ENCODE measurements at regions not wholly inside any gene's neighbourhood (a gene's known extent, or its start where the extent isn't known, plus 50 kb on each side); places are given as distances from the start of the nearest gene placed in this dataset.
"Not testable (repeated sequence)": the region's sequence is repeated elsewhere in the genome, so short reads cannot be mapped to it uniquely, and the experiment has no call there.

DNA sequence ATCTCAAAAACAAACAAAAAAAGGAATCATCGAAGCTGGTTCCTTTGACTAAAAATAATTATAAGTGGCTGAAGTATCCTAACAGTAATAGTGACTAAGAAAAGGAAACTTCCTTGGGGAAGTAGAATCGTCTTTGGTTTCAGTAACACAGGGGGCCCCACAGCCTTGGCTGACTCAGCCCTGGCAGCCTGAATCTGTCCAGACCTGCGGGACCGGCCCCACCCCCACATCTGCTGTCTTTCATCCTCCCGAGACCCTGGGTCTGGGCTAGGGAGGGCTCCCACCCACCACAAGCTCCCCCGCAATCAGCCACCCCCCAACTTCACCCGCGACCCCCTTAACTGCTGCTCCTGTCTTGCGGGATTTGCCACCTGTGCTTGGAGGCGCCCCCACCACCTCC lies 1452.6 kb upstream of the ACVR2A start:
- no peak for DNase-seq
- H3K27me3 Mint-ChIP-seq, result no peaks in the 10 kb centered on the region
- intact Hi-C loops (cut with micrococcal nuclease), result no loop called here
- H3K4me1 Mint-ChIP-seq, result no peaks in the 10 kb centered on the region
- no peaks in the 10 kb centered on the region for H3K36me3 Mint-ChIP-seq (ENCODE audit: low read depth)
- no peaks in the 10 kb centered on the region for H3K9me3 Mint-ChIP-seq
- H3K4me3 Mint-ChIP-seq, result no peak overlapping the region
- H3K27ac Mint-ChIP-seq, result no peak overlapping the region

GRCh38 chr2:146388757-146389156 lies 1456.1 kb upstream of the ACVR2A start:
- no peak for DNase-seq
- Mint-ChIP-seq H3K4me1 (no peaks in the 10 kb centered on the region), H3K9me3 (no peaks in the 10 kb centered on the region), H3K27ac (no peak overlapping the region), H3K4me3 (no peak overlapping the region), H3K36me3 (ENCODE audit: low read depth) (no peaks in the 10 kb centered on the region), H3K27me3 (no peaks in the 10 kb centered on the region)
- intact Hi-C loops (cut with micrococcal nuclease), result no loop called here

DNA sequence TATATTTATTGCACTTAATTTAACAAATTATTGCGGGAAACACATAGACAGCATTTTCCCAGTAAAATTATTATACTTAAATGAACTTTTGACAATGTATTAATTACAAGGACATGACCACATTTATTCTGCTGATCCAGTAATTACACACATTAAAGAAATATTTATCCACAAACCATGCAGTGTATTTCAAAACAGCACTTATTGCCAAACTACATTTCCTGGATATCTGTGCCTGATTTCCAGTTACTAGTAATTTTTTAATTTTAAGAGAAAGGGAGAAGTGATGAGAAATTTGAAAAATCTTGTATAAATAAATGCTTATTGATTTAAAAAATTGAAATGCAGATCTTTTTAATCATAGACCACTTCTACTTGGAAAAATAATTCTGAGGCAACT lies 1458.7 kb upstream of the ACVR2A start:
- Mint-ChIP-seq H3K36me3 (ENCODE audit: low read depth) (no peaks in the 10 kb centered on the region), H3K4me3 (no peak overlapping the region), H3K27me3 (no peaks in the 10 kb centered on the region), H3K27ac (no peak overlapping the region), H3K9me3 (no peaks in the 10 kb centered on the region), H3K4me1 (no peaks in the 10 kb centered on the region)
- DNase-seq, result no peak
- intact Hi-C loops (cut with micrococcal nuclease), result no loop called here

GRCh38 chr2:146385031-146385430 lies 1459.8 kb upstream of the ACVR2A start:
- DNase-seq, result no peak
- H3K4me3 Mint-ChIP-seq, result no peak overlapping the region
- no peaks in the 10 kb centered on the region for H3K27me3 Mint-ChIP-seq
- H3K27ac Mint-ChIP-seq, result no peak overlapping the region
- no peaks in the 10 kb centered on the region for H3K9me3 Mint-ChIP-seq
- intact Hi-C loops (cut with micrococcal nuclease), result no loop called here
- no peaks in the 10 kb centered on the region for H3K36me3 Mint-ChIP-seq (ENCODE audit: low read depth)
- H3K4me1 Mint-ChIP-seq, result no peaks in the 10 kb centered on the region

DNA sequence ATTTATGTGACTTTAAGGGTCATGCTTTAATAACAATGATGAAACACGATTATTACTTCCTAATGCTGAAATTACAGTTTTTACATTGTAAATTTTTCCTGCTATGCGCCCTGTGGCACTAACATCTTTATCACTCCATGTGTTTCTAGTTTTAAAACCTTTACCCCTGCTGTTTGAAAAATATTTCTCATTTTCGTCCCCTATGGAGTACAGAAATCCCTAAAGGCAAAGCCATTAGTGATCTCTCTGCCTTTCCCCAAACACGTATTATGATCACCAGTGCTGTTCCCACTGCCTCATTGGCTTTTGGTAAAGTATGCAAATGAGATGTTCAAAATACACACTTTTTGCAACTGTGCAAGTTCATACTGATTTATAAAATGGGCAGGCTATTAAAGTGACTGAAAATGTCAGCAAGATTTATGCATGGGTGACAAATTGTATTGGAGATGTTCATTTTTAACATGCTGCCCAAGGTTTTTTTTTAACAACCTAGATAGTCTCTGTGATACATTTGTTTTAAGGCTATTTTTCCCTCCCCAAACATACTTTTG lies 1468.2 kb upstream of the ACVR2A start:
- no peak for DNase-seq
- no peaks in the 10 kb centered on the region for H3K4me1 Mint-ChIP-seq
- no peaks in the 10 kb centered on the region for H3K27me3 Mint-ChIP-seq
- H3K9me3 Mint-ChIP-seq, result peaks cover 5% of the 10 kb centered on the region
- H3K27ac Mint-ChIP-seq, result no peak overlapping the region
- no peaks in the 10 kb centered on the region for H3K36me3 Mint-ChIP-seq (ENCODE audit: low read depth)
- no peak overlapping the region for H3K4me3 Mint-ChIP-seq
- intact Hi-C loops (cut with micrococcal nuclease), result no loop called here

DNA sequence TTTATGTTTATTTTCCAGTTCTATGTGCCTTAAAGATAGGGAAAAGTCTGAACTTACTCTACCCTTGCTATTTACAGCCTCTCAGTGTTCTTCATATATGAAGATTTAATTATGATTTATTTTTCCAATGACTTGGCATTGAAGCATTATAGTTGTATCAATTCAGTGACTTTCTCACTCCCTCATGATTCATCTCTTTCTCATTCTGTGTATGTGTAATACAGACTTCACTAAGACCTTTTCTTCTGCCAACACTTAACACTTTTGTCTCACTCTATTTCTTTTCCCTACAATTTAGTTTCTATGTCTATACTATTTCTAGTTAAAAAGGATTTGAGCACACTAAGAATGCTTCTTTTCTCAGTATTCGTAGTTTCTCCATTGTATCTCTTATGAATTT lies 1470.3 kb upstream of the ACVR2A start:
- Mint-ChIP-seq H3K36me3 (ENCODE audit: low read depth) (no peaks in the 10 kb centered on the region), H3K4me1 (no peaks in the 10 kb centered on the region), H3K27me3 (no peaks in the 10 kb centered on the region), H3K4me3 (no peak overlapping the region), H3K27ac (no peak overlapping the region), H3K9me3 (peaks cover 5% of the 10 kb centered on the region)
- no peak for DNase-seq
- intact Hi-C loops (cut with micrococcal nuclease), result no loop called here

- H3K27ac Mint-ChIP-seq; intact Hi-C loops (cut with micrococcal nuclease): not testable (repeated sequence)
Observed at GRCh38 chr2:146371364-146371763, 1473.5 kb upstream of the ACVR2A start.

GRCh38 chr2:146370826-146371225 lies 1474.0 kb upstream of the ACVR2A start:
- Mint-ChIP-seq H3K9me3 (peaks cover 5% of the 10 kb centered on the region), H3K27me3 (no peaks in the 10 kb centered on the region), H3K36me3 (ENCODE audit: low read depth) (no peaks in the 10 kb centered on the region), H3K4me3 (no peak overlapping the region), H3K4me1 (no peaks in the 10 kb centered on the region), H3K27ac (no peak overlapping the region)
- no peak for DNase-seq
- intact Hi-C loops (cut with micrococcal nuclease), result no loop called here

More at GRCh38 chr2:146371364-146371763, 1473.5 kb upstream of the ACVR2A start:
- DNase-seq; H3K4me3 Mint-ChIP-seq; H3K36me3 Mint-ChIP-seq (ENCODE audit: low read depth); H3K4me1 Mint-ChIP-seq; H3K27me3 Mint-ChIP-seq; H3K9me3 Mint-ChIP-seq: not testable (repeated sequence)

- Mint-ChIP-seq H3K27me3 (no peaks in the 10 kb centered on the region), H3K36me3 (ENCODE audit: low read depth) (no peaks in the 10 kb centered on the region), H3K27ac (no peak overlapping the region), H3K4me3 (no peak overlapping the region), H3K4me1 (no peaks in the 10 kb centered on the region), H3K9me3 (no peaks in the 10 kb centered on the region)
- intact Hi-C loops (cut with micrococcal nuclease), result no loop called here
- DNase-seq, result no peak
Observed at GRCh38 chr2:146366276-146366675, 1478.6 kb upstream of the ACVR2A start.

GRCh38 chr2:146365041-146365440 lies 1479.8 kb upstream of the ACVR2A start:
- no peak overlapping the region for H3K27ac Mint-ChIP-seq
- no peak overlapping the region for H3K4me3 Mint-ChIP-seq
- H3K27me3 Mint-ChIP-seq, result no peaks in the 10 kb centered on the region
- intact Hi-C loops (cut with micrococcal nuclease), result no loop called here
- H3K4me1 Mint-ChIP-seq, result no peaks in the 10 kb centered on the region
- H3K9me3 Mint-ChIP-seq, result no peaks in the 10 kb centered on the region
- no peak for DNase-seq
- H3K36me3 Mint-ChIP-seq (ENCODE audit: low read depth), result no peaks in the 10 kb centered on the region

GRCh38 chr2:146363731-146364130 lies 1481.1 kb upstream of the ACVR2A start:
- Mint-ChIP-seq H3K36me3 (ENCODE audit: low read depth) (no peaks in the 10 kb centered on the region), H3K9me3 (no peaks in the 10 kb centered on the region), H3K4me3 (no peak overlapping the region), H3K27ac (no peak overlapping the region), H3K27me3 (no peaks in the 10 kb centered on the region), H3K4me1 (no peaks in the 10 kb centered on the region)
- DNase-seq, result no peak
- intact Hi-C loops (cut with micrococcal nuclease), result no loop called here

- no peak overlapping the region for H3K4me3 Mint-ChIP-seq
- intact Hi-C loops (cut with micrococcal nuclease), result no loop called here
- H3K4me1 Mint-ChIP-seq, result no peaks in the 10 kb centered on the region
- no peaks in the 10 kb centered on the region for H3K9me3 Mint-ChIP-seq
- no peak for DNase-seq
- no peaks in the 10 kb centered on the region for H3K36me3 Mint-ChIP-seq (ENCODE audit: low read depth)
- H3K27me3 Mint-ChIP-seq, result no peaks in the 10 kb centered on the region
- no peak overlapping the region for H3K27ac Mint-ChIP-seq
Observed at GRCh38 chr2:146351689-146352088, 1493.1 kb upstream of the ACVR2A start.

DNA sequence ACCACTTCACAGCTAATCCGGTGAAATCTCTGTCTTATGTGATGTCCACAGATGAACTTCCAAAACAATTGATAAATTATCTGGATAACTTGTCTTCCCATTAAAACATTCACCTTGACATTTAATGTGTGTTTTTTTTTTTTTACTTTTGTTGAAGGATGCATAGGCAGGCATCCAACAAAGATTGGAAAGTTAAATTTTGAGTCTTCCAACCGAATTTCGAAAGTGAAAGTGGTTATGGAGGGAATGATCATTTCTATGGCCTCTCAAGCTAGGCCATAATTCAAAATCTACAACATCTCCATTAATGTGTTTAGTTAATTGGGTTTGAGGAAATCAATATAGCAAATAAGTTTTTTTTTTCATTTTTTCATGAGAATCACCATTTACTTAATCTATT lies 1495.5 kb upstream of the ACVR2A start:
- Mint-ChIP-seq H3K27ac (no peak overlapping the region), H3K4me1 (no peaks in the 10 kb centered on the region), H3K27me3 (no peaks in the 10 kb centered on the region), H3K9me3 (no peaks in the 10 kb centered on the region), H3K4me3 (no peak overlapping the region), H3K36me3 (ENCODE audit: low read depth) (no peaks in the 10 kb centered on the region)
- intact Hi-C loops (cut with micrococcal nuclease), result no loop called here
- DNase-seq, result no peak

DNA sequence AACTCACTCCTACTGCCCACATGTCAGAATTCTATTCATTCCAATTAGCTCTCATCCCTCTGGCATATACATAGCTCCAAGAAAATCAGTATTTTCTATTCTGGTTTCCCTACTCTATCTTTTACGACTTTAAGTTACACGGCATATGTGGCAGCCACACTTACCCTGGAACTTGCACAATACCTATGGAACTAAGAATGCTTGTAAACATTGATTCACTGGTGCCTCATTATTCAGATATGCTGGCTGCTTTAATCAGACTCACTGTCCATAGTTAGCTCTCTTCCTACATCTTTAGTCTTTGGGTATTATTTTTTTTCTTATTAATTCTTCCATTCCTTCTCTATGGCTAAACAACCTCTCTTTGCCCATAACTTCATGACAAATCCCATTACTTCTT lies 1519.9 kb upstream of the ACVR2A start:
- intact Hi-C loops (cut with micrococcal nuclease), result no loop called here
- no peak overlapping the region for H3K4me3 Mint-ChIP-seq
- H3K27me3 Mint-ChIP-seq, result no peaks in the 10 kb centered on the region
- no peaks in the 10 kb centered on the region for H3K9me3 Mint-ChIP-seq
- DNase-seq, result no peak
- no peaks in the 10 kb centered on the region for H3K36me3 Mint-ChIP-seq (ENCODE audit: low read depth)
- no peaks in the 10 kb centered on the region for H3K4me1 Mint-ChIP-seq
- H3K27ac Mint-ChIP-seq, result no peak overlapping the region

DNA sequence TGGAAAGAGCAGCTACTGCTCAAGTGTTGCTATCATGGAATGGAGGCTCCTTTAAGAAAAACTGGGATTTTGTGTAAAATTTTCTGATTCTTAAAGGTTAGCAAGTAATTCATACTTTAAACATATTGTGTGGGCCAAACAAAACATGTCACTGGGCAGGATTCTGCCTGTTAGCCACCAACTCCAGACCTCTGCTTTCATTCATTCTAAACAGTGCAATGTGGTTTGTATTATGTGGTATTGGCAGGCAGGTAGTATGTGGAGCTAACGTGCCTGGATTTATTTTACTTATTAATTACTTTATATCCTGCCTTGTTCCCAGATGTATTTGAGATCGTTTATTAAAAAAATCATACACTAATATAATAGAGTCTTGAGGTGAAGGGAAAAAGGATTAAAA lies 1521.3 kb upstream of the ACVR2A start:
- Mint-ChIP-seq H3K36me3 (ENCODE audit: low read depth) (no peaks in the 10 kb centered on the region), H3K4me3 (no peak overlapping the region), H3K27me3 (no peaks in the 10 kb centered on the region), H3K27ac (no peak overlapping the region), H3K4me1 (no peaks in the 10 kb centered on the region), H3K9me3 (no peaks in the 10 kb centered on the region)
- intact Hi-C loops (cut with micrococcal nuclease), result no loop called here
- DNase-seq, result no peak
